Panc1 (cell line): ENCODE measurements at regions not wholly inside any gene's neighbourhood (a gene's known extent, or its start where the extent isn't known, plus 50 kb on each side); places are given as distances from the start of the nearest gene placed in this dataset.

ENCODE experiments used
- ATAC-seq: fragments of 200-7000 bp; cut with Tn5 transposase; 2 replicates; pipeline ENCODE4 v1.9.1; 2020; ENCODE audit warnings: mild to moderate bottlenecking, moderate library complexity
- BruUV-seq: library from RNA; stranded (reverse); fragments of 400-500 nt; replicated peaks from 2 replicates; lab custom pipeline; 2021; lab: Mats Ljungman, UMichigan
- CTCF ChIA-PET: fragments of 300-600 bp; sonication (Branson Sonifier 250); formaldehyde crosslinking; loops from one replicate; lab custom pipeline; 2022; ENCODE audit warnings: antibody characterized with exemption; lab: Charles Lee
- POLR2A ChIA-PET: fragments of 300-600 bp; sonication (Branson Sonifier 250); formaldehyde crosslinking; loops from one replicate; lab custom pipeline; 2022; ENCODE audit warnings: antibody characterized with exemption; lab: Charles Lee
- DNase-seq: peaks from one replicate; pipeline ENCODE4 v3.0.0-alpha.2; 2010; ENCODE audit warnings: low read depth, low spot score
- H3K27ac ChIP-seq: 2 replicates; pipeline ENCODE4 v1.5.1; 2011; ENCODE audit warnings: mild to moderate bottlenecking, low read length, inconsistent platforms
- H3K27me3 ChIP-seq: fragments of 200-500 bp; sonication (Bioruptor generic); 2 replicates; pipeline ENCODE4 v1.6.0; 2014; ENCODE audit warnings: low read length, inconsistent platforms; ENCODE audit not compliant: control insufficient read depth, insufficient read depth
- H3K36me3 ChIP-seq: fragments of 200-500 bp; sonication (Bioruptor generic); 2 replicates; pipeline ENCODE4 v1.5.1; 2014; ENCODE audit warnings: inconsistent platforms, mild to moderate bottlenecking, low read length, moderate library complexity; ENCODE audit not compliant: control insufficient read depth, insufficient read depth
- H3K4me1 ChIP-seq: 2 replicates; pipeline ENCODE4 v1.5.1; 2011; ENCODE audit warnings: inconsistent platforms, mild to moderate bottlenecking, low read length, moderate library complexity; ENCODE audit not compliant: control insufficient read depth, insufficient read depth
- H3K4me3 ChIP-seq, 2 experiments: 2 replicates each; pipeline ENCODE4 v1.5.1; 2011 to 2012; ENCODE audit warnings: low read depth in 2 of 2, low read length in 2 of 2, mild to moderate bottlenecking in 2 of 2, inconsistent platforms in 1 of 2, moderate library complexity in 1 of 2
- H3K9me3 ChIP-seq: fragments of 200-500 bp; sonication (Bioruptor generic); 2 replicates; pipeline ENCODE4 v1.5.1; 2014; ENCODE audit warnings: low read depth, mild to moderate bottlenecking, inconsistent platforms, low read length, moderate library complexity; ENCODE audit not compliant: control insufficient read depth, insufficient read depth
- CTCF ChIP-seq: fragments of 450-650 bp; IDR thresholded peaks from 2 replicates; pipeline ENCODE4 v1.5.1; 2017; ENCODE audit warnings: mild to moderate bottlenecking
- POLR2AphosphoS5 ChIP-seq: IDR thresholded peaks from 2 replicates; pipeline ENCODE4 v1.6.1; 2012; ENCODE audit warnings: mild to moderate bottlenecking, low read depth, low read length, moderate library complexity
- REST ChIP-seq, 2 experiments: IDR thresholded peaks; 2 replicates each; pipeline ENCODE4 v1.6.1; 2011 to 2012; ENCODE audit warnings: low read depth in 2 of 2, control low read depth in 1 of 2, low read length in 1 of 2, mild to moderate bottlenecking in 1 of 2, moderate library complexity in 1 of 2; ENCODE audit not compliant: insufficient read depth in 1 of 2
- SIN3A ChIP-seq: IDR thresholded peaks from 2 replicates; pipeline ENCODE4 v1.6.1; 2012; ENCODE audit warnings: low read depth, mild to moderate bottlenecking, low read length, moderate library complexity, borderline replicate concordance; ENCODE audit not compliant: insufficient read depth
- TCF7L2 ChIP-seq: IDR thresholded peaks from 2 replicates; pipeline ENCODE4 v1.6.1; 2011; ENCODE audit warnings: mild to moderate bottlenecking, low read depth, low read length, inconsistent platforms
- in situ Hi-C: cut with HindIII; loops from 2 replicates; pipeline ENCODE4 v1.10.0; 2016; ENCODE audit warnings: low sequenced_read_pairs, low pct_unique_long_range_greater_than_20kb
- intact Hi-C: fragments of 100-400 bp; cut with micrococcal nuclease; formaldehyde crosslinking; loops from one replicate; pipeline ENCODE4 v1.10.0; 2022; ENCODE audit not compliant: unreplicated experiment

- no peaks in the 10 kb centered on the region for H3K27me3 ChIP-seq
- H3K4me3 ChIP-seq: no peak overlapping the region
- POLR2A ChIA-PET: no interaction called here
- intact Hi-C loops (no loop called here), in situ Hi-C loops (no loop called here)
- H3K9me3 ChIP-seq: no peaks in the 10 kb centered on the region
- H3K4me1 ChIP-seq: no peaks in the 10 kb centered on the region
- no peak for TF ChIP-seq REST (IDR thresholded peaks at IDR 0.05; ENCODE audit: insufficient read depth in 1 of 2, low read depth in 2 of 2, low read length in 1 of 2)
- CTCF ChIA-PET: no interaction called here
- no peaks in the 10 kb centered on the region for H3K36me3 ChIP-seq
- DNase-seq: no peak
- no TSS peak for BruUV-seq
- no peak for ATAC-seq
- H3K27ac ChIP-seq: no peak overlapping the region
Observed at GRCh38 chr5:116961021-116961420, 386.4 kb upstream of the SEMA6A start.

- no TSS peak for BruUV-seq
- Histone ChIP-seq H3K36me3 (no peaks in the 10 kb centered on the region), H3K27me3 (no peaks in the 10 kb centered on the region), H3K4me3 (no peak overlapping the region), H3K27ac (no peak overlapping the region), H3K9me3 (no peaks in the 10 kb centered on the region), H3K4me1 (no peaks in the 10 kb centered on the region)
- POLR2A ChIA-PET: no interaction called here
- intact Hi-C loops (no loop called here), in situ Hi-C loops (no loop called here)
- TF ChIP-seq POLR2AphosphoS5 (no peak), REST (IDR thresholded peaks at IDR 0.05; ENCODE audit: insufficient read depth in 1 of 2, low read depth in 2 of 2, low read length in 1 of 2) (no peak), TCF7L2 (no peak), CTCF (no peak), SIN3A (no peak)
- DNase-seq: no peak
- ATAC-seq: no peak
- CTCF ChIA-PET: no interaction called here
Observed at GRCh38 chr5:116959843-116960242, 385.2 kb upstream of the SEMA6A start.
